Endothelial cell of umbilical vein (primary cell): ENCODE measurements at regions not wholly inside any gene's neighbourhood (a gene's known extent, or its start where the extent isn't known, plus 50 kb on each side); places are given as distances from the start of the nearest gene placed in this dataset.

Experiments used
- BruUV-seq: library from RNA; stranded (reverse); fragments of 400-500 nt; replicated peaks from 2 replicates; lab custom pipeline; 2021; lab: Mats Ljungman, UMichigan
- CTCF ChIA-PET: fragments of 300-600, 350-600 bp; sonication (Branson Sonifier 250); formaldehyde crosslinking; loops from one replicate; lab custom pipeline; 2021; ENCODE audit warnings: antibody characterized with exemption, inconsistent platforms; lab: Charles Lee
- POLR2A ChIA-PET: fragments of 300-600, 350-600 bp; sonication (Branson Sonifier 250); formaldehyde crosslinking; loops from one replicate; lab custom pipeline; 2021; ENCODE audit warnings: antibody characterized with exemption, inconsistent platforms; lab: Charles Lee
- DNase-seq: peaks from one replicate; pipeline ENCODE4 v3.0.0-alpha.2; 2011; ENCODE audit warnings: low read depth, low spot score
- FAIRE-seq: peaks from 2 replicates; lab custom pipeline; 2011; peaks lifted over from hg19 to GRCh38; lab: Jason Lieb, UNC
- H2AFZ ChIP-seq: 2 replicates; pipeline ENCODE4 v1.6.0; 2012; ENCODE audit warnings: low read depth, low read length, control low read depth, inconsistent platforms
- H3K27ac ChIP-seq: 2 replicates; pipeline ENCODE4 v1.5.1; 2011; ENCODE audit warnings: low read depth, mild to moderate bottlenecking, control low read depth, low read length, moderate library complexity; ENCODE audit not compliant: insufficient read depth
- H3K27me3 ChIP-seq, 2 experiments: 2 replicates each; pipeline versions ENCODE4 v1.6.0 to v1.6.1; 2011; ENCODE audit warnings: low read length in 2 of 2, mixed read lengths in 1 of 2; ENCODE audit not compliant: control insufficient read depth in 2 of 2, insufficient read depth in 2 of 2
- H3K36me3 ChIP-seq, 2 experiments: 2 replicates in 1 of 2; 3 replicates in 1 of 2; pipeline ENCODE4 v1.5.1; 2011; ENCODE audit warnings: low read length in 2 of 2, mild to moderate bottlenecking in 1 of 2, moderate library complexity in 1 of 2; ENCODE audit not compliant: control insufficient read depth in 2 of 2, insufficient read depth in 2 of 2; ENCODE audit errors: extremely low read depth in 1 of 2
- H3K4me1 ChIP-seq: 3 replicates; pipeline ENCODE4 v1.5.1; 2011; ENCODE audit warnings: mild to moderate bottlenecking, low read length; ENCODE audit not compliant: control insufficient read depth, insufficient read depth; ENCODE audit errors: extremely low read depth
- H3K4me2 ChIP-seq: 2 replicates; pipeline ENCODE4 v1.6.1; 2011; ENCODE audit warnings: low read length, control low read depth, mixed read lengths; ENCODE audit not compliant: insufficient read depth
- H3K4me3 ChIP-seq, 3 experiments: fragments of 200-600 bp in 1 of 3; sonication (generic), shearing (Covaris generic) in 1 of 3; replicated peaks in 1 of 3; 2 replicates each; pipeline ENCODE4 v1.5.1; 2011 to 2016; ENCODE audit warnings: control low read depth in 3 of 3, low read length in 3 of 3, mild to moderate bottlenecking in 2 of 3, inconsistent platforms in 1 of 3, low read depth in 1 of 3, moderate library complexity in 1 of 3; ENCODE audit not compliant: insufficient read depth in 1 of 3
- H3K79me2 ChIP-seq: 2 replicates; pipeline ENCODE4 v1.6.0; 2012; ENCODE audit warnings: low read length, inconsistent platforms; ENCODE audit not compliant: control insufficient read depth, insufficient read depth
- H3K9ac ChIP-seq: replicated peaks from 2 replicates; pipeline ENCODE3; 2011; ENCODE audit warnings: low read length, control low read depth; ENCODE audit not compliant: insufficient read depth; ENCODE audit errors: extremely low read depth
- H3K9me1 ChIP-seq: replicated peaks from 3 replicates; pipeline ENCODE4 v1.6.0; 2011; ENCODE audit warnings: mild to moderate bottlenecking, low read length; ENCODE audit not compliant: control insufficient read depth, insufficient read depth; ENCODE audit errors: extremely low read depth
- H3K9me3 ChIP-seq: replicated peaks from 2 replicates; pipeline ENCODE4 v1.5.1; 2012; ENCODE audit warnings: low read length, inconsistent platforms; ENCODE audit not compliant: control insufficient read depth, insufficient read depth
- H4K20me1 ChIP-seq: replicated peaks from 2 replicates; pipeline ENCODE3; 2011; ENCODE audit warnings: mild to moderate bottlenecking, low read length; ENCODE audit not compliant: control insufficient read depth, insufficient read depth; ENCODE audit errors: extremely low read depth
- CTCF ChIP-seq, 2 donors: IDR thresholded peaks; 1 replicate in 1 of 2; 2 replicates in 1 of 2; pipeline ENCODE4 v1.5.1; 2011; ENCODE audit warnings: low read length in 2 of 2, mild to moderate bottlenecking in 2 of 2, moderate library complexity in 2 of 2, control low read depth in 1 of 2, inconsistent platforms in 1 of 2, low read depth in 1 of 2; ENCODE audit not compliant: insufficient read depth in 1 of 2; ENCODE audit errors: extremely low read depth in 1 of 2
- EZH2 ChIP-seq: IDR thresholded peaks from 2 replicates; pipeline ENCODE4 v1.6.1; 2012; ENCODE audit warnings: borderline replicate concordance, low read depth, mild to moderate bottlenecking, moderate library complexity, low read length, inconsistent platforms; ENCODE audit not compliant: severe bottlenecking
- FOS ChIP-seq: IDR thresholded peaks from 2 replicates; pipeline ENCODE4 v1.6.1; 2011; ENCODE audit warnings: mild to moderate bottlenecking, low read length, moderate library complexity, borderline replicate concordance; ENCODE audit not compliant: insufficient read depth
- GATA2 ChIP-seq: IDR thresholded peaks from 2 replicates; pipeline ENCODE4 v1.7.0; 2011; ENCODE audit warnings: low read depth, mild to moderate bottlenecking, moderate library complexity, mixed read lengths, low read length; ENCODE audit not compliant: insufficient read length, insufficient read depth
- JUN ChIP-seq: IDR thresholded peaks from 2 replicates; pipeline ENCODE4 v1.6.1; 2011; ENCODE audit warnings: borderline replicate concordance, low read depth; ENCODE audit not compliant: insufficient read length, insufficient read depth
- MYC ChIP-seq: IDR thresholded peaks from one replicate; pipeline ENCODE4 v1.6.1; 2011; ENCODE audit warnings: mild to moderate bottlenecking, low read depth, low read length
- POLR2A ChIP-seq: IDR thresholded peaks from 2 replicates; pipeline ENCODE4 v1.6.1; 2012; ENCODE audit warnings: low read depth, mild to moderate bottlenecking, control low read depth, low read length
- POLR2AphosphoS5 ChIP-seq: IDR thresholded peaks from 2 replicates; pipeline ENCODE4 v1.6.1; 2012; ENCODE audit warnings: low read depth, mild to moderate bottlenecking, control low read depth, low read length, moderate library complexity; ENCODE audit not compliant: insufficient read depth
- dilution Hi-C: fragments of 300-500 bp; cut with MboI; formaldehyde crosslinking; loops from one replicate; pipeline ENCODE4 v1.15.0; 2019; ENCODE audit warnings: low sequenced_read_pairs; ENCODE audit not compliant: extremely low pct_ligation_motif_present
- intact Hi-C: fragments of 100-400 bp; cut with micrococcal nuclease; formaldehyde crosslinking; loops from one replicate; pipeline ENCODE4 v1.10.0; 2022
- TF ChIP-seq, protein P1 (sequence below): IDR thresholded peaks from 2 replicates; pipeline ENCODE4 v1.6.1; 2011; ENCODE audit not compliant: insufficient read depth, insufficient read length

DNA sequence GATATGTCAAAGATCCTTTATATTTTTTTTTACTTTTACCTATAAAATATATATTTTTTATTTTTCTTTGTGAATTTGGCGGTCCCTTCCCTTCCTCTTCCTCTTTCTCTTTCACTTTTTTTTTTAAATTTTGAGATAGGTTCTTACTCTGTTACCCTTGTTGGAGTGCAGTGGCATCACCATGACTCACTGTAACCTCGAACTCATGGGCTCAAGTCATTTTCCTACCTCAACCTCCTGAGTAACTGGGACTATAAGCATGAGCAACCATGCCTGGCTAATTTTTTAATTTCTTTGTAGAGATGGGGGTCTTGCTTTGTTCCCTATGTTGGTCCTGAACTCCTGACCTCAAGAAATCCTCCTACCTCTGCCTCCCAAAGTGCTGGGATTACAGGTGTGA is 258.0 kb upstream of the CLINT1 start:
- Histone ChIP-seq H3K9me1 (no peaks in the 10 kb centered on the region), H3K9ac (no peak overlapping the region), H3K27me3 (no peaks in the 10 kb centered on the region), H3K4me3 (no peak overlapping the region), H3K4me1 (no peaks in the 10 kb centered on the region), H4K20me1 (no peaks in the 10 kb centered on the region), H3K36me3 (no peaks in the 10 kb centered on the region), H3K4me2 (no peak overlapping the region), H2AFZ (no peak overlapping the region), H3K79me2 (no peaks in the 10 kb centered on the region), H3K27ac (no peak overlapping the region), H3K9me3 (no peaks in the 10 kb centered on the region)
- DNase-seq (no peak), FAIRE-seq (no peak)
- no TSS peak for BruUV-seq
- ChIA-PET POLR2A (no interaction called here), CTCF (no interaction called here)
- no peak for TF ChIP-seq JUN
- TF ChIP-seq CTCF (IDR thresholded peaks at IDR 0.05; ENCODE audit: extremely low read depth in 1 of 2, insufficient read depth in 1 of 2, low read depth in 1 of 2, low read length in 2 of 2): no peak
- TF ChIP-seq GATA2: no peak
- TF ChIP-seq, protein P1, sequence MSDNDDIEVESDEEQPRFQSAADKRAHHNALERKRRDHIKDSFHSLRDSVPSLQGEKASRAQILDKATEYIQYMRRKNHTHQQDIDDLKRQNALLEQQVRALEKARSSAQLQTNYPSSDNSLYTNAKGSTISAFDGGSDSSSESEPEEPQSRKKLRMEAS: no peak
- no peak for TF ChIP-seq POLR2A
- TF ChIP-seq POLR2AphosphoS5: no peak
- TF ChIP-seq FOS: no peak
- TF ChIP-seq EZH2: no peak
- TF ChIP-seq MYC: no peak
- intact Hi-C loops: no loop called here
- dilution Hi-C loops: no loop called here
